SK-N-SH treated with all-trans-retinoic acid at 6 μM for 48 hours (cell line): ENCODE measurements at regions not wholly inside any gene's neighbourhood (a gene's known extent, or its start where the extent isn't known, plus 50 kb on each side); places are given as distances from the start of the nearest gene placed in this dataset.

Experiments
- ARNTL ChIP-seq: fragments of 450-650 bp; formaldehyde crosslinking; IDR thresholded peaks from 2 replicates; pipeline ENCODE4 v1.5.0; 2020; ENCODE audit warnings: low read depth, mild to moderate bottlenecking, moderate library complexity, borderline replicate concordance
- RARB ChIP-seq: fragments of 250-450 bp; sonication (Bioruptor Pico); IDR thresholded peaks from 2 replicates; pipeline ENCODE4 v1.8.0; 2021; ENCODE audit warnings: mild to moderate bottlenecking, moderate library complexity
- ZFP3 ChIP-seq: fragments of 250-450 bp; sonication (Bioruptor Pico); IDR thresholded peaks from 2 replicates; pipeline ENCODE4 v1.5.0; 2020; ENCODE audit warnings: mild to moderate bottlenecking, moderate library complexity
- TF ChIP-seq, protein P1 (sequence below): fragments of 250-450 bp; sonication (Bioruptor Pico); IDR thresholded peaks from 2 replicates; pipeline ENCODE4 v1.8.0; 2020; ENCODE audit warnings: mild to moderate bottlenecking, moderate library complexity, borderline replicate concordance

DNA sequence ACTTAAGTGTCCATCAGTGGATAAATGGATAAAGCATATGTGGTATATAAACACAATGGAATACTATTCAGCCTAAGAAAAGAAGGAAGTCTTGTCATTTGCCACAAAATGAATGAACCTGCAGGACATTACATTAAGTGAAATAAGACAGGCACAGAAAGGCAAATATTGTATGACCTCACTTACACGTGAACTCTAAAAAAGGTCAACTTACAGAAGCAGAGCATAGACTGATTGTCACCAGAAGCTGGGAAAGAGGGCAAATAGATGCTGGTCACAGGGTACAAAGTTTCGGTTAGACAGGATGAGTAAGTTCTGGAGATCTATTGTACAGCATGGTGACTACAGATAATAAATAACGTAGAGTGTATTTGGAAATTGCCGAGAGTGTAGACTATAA, 247.7 kb downstream of the RAB28 start:
- TF ChIP-seq ARNTL (no peak), RARB (CRISPR knock-in tag) (no peak), ZFP3 (CRISPR knock-in tag) (no peak)
- TF ChIP-seq, protein P1, sequence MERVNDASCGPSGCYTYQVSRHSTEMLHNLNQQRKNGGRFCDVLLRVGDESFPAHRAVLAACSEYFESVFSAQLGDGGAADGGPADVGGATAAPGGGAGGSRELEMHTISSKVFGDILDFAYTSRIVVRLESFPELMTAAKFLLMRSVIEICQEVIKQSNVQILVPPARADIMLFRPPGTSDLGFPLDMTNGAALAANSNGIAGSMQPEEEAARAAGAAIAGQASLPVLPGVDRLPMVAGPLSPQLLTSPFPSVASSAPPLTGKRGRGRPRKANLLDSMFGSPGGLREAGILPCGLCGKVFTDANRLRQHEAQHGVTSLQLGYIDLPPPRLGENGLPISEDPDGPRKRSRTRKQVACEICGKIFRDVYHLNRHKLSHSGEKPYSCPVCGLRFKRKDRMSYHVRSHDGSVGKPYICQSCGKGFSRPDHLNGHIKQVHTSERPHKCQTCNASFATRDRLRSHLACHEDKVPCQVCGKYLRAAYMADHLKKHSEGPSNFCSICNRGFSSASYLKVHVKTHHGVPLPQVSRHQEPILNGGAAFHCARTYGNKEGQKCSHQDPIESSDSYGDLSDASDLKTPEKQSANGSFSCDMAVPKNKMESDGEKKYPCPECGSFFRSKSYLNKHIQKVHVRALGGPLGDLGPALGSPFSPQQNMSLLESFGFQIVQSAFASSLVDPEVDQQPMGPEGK (CRISPR knock-in tag): no peak
